GM23248 (cell line): ENCODE measurements at regions not wholly inside any gene's neighbourhood (a gene's known extent, or its start where the extent isn't known, plus 50 kb on each side); places are given as distances from the start of the nearest gene placed in this dataset.

Experiments used
- EZH2 ChIP-seq: fragments of 200-600 bp; sonication (generic); IDR thresholded peaks from 2 replicates; pipeline ENCODE4 v1.6.1; 2018; ENCODE audit warnings: antibody characterized with exemption, mild to moderate bottlenecking; ENCODE audit not compliant: insufficient read depth, poor library complexity, severe bottlenecking
- EZH2phosphoT487 ChIP-seq: fragments of 200-600 bp; sonication (generic); IDR thresholded peaks from 2 replicates; pipeline ENCODE4 v1.6.1; 2018; ENCODE audit warnings: antibody characterized with exemption, moderate library complexity, mild to moderate bottlenecking, low read depth; ENCODE audit not compliant: insufficient read depth

DNA sequence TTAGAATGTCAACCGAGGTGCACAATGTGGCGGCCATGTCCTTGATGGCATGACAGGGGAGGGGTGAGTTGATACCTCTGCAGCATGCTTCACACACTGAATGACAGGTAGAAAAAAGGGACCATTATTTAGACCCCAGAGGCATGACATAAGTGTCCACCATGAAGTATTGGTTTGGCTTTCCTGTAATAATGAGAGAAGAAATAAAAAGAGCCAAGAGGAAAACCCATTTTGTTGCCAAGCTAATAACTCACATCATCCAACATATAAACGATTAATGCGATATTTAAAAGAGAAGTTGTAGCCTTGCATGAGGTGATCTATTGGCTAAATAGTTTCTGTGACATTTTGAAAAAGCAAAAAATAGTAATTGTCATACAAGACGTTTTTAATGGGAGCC, 343.4 kb downstream of the LRIG3 start:
- no peak for TF ChIP-seq EZH2
- TF ChIP-seq EZH2phosphoT487: no peak
